Cardiac muscle cell (in vitro differentiated cells and primary cell): ENCODE measurements at regions not wholly inside any gene's neighbourhood (a gene's known extent, or its start where the extent isn't known, plus 50 kb on each side); places are given as distances from the start of the nearest gene placed in this dataset.

Experiments
- DNase-seq, 2 donors: peaks; one replicate each; pipeline versions ENCODE4 v3.0.0 to v3.0.0-alpha.2; 2010 to 2017; ENCODE audit warnings: low read depth in 1 of 2, low spot score in 1 of 2
- H3K27ac ChIP-seq: fragments of 200-600 bp; sonication (generic); 2 replicates; pipeline ENCODE4 v1.5.1; 2016
- H3K27me3 ChIP-seq: fragments of 200-600 bp; sonication (generic); 2 replicates; pipeline ENCODE4 v1.6.0; 2016; ENCODE audit warnings: control low read depth
- H3K36me3 ChIP-seq: fragments of 200-600 bp; sonication (generic); 2 replicates; pipeline ENCODE4 v1.5.1; 2016; ENCODE audit warnings: control low read depth
- H3K4me1 ChIP-seq: fragments of 200-600 bp; sonication (generic); 2 replicates; pipeline ENCODE4 v1.8.1; 2017; ENCODE audit warnings: low read depth, mild to moderate bottlenecking, mixed run types
- H3K4me3 ChIP-seq: fragments of 200-600 bp; sonication (generic); 2 replicates; pipeline ENCODE4 v1.5.1; 2016; ENCODE audit warnings: mild to moderate bottlenecking
- H3K9me3 ChIP-seq: fragments of 200-600 bp; sonication (generic); 2 replicates; pipeline ENCODE4 v1.5.1; 2017; ENCODE audit warnings: low read depth, mild to moderate bottlenecking, control low read depth
- TF ChIP-seq, protein P1 (sequence below): IDR thresholded peaks from 2 replicates; pipeline ENCODE4 v1.5.1; 2012; ENCODE audit warnings: low read depth, mild to moderate bottlenecking, low read length

DNA sequence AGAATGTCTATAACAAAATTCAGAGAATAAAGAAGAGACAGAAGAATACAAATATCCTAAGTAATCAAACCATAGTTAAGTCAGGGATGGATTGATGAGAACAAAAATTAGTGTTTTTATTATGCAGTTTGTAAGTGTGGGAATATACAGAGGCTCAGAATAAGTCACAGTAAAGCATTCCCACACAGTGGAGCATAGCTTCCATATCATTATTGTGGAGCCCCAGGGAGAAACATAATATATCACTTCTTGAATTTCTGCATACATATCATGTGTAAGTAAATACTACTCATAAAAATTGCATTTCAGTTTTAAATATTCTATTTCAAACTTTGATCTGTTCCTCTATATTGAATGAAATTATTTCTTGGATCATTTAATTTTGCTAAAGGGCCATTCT, 790.4 kb downstream of the PLA2G4A start:
- no peak for DNase-seq
- Histone ChIP-seq H3K27ac (no peak overlapping the region), H3K9me3 (no peaks in the 10 kb centered on the region), H3K4me3 (no peak overlapping the region), H3K27me3 (no peaks in the 10 kb centered on the region), H3K36me3 (no peaks in the 10 kb centered on the region), H3K4me1 (no peaks in the 10 kb centered on the region)
- TF ChIP-seq, protein P1, sequence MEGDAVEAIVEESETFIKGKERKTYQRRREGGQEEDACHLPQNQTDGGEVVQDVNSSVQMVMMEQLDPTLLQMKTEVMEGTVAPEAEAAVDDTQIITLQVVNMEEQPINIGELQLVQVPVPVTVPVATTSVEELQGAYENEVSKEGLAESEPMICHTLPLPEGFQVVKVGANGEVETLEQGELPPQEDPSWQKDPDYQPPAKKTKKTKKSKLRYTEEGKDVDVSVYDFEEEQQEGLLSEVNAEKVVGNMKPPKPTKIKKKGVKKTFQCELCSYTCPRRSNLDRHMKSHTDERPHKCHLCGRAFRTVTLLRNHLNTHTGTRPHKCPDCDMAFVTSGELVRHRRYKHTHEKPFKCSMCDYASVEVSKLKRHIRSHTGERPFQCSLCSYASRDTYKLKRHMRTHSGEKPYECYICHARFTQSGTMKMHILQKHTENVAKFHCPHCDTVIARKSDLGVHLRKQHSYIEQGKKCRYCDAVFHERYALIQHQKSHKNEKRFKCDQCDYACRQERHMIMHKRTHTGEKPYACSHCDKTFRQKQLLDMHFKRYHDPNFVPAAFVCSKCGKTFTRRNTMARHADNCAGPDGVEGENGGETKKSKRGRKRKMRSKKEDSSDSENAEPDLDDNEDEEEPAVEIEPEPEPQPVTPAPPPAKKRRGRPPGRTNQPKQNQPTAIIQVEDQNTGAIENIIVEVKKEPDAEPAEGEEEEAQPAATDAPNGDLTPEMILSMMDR: no peak

DNA sequence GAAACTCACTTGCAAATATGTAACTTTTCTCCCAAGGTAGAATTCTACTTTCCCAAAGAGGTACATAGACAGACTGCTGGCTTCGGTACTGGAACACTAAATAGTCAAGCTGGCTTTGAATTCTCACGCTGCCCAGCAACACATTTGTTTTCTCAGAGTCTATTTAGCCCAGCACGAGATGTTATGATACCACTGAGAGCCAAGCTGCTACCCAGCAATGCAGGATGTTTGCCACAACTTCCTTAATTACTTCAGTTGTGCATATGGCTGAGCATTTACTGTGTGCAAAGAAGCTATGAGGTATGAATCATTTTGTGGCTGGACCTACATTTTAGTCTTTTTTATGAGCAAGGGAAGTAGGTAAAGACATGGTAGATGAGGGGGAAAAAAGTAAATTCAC, 793.2 kb downstream of the PLA2G4A start:
- DNase-seq: peak in 1 of 2 donors; percentile 3
- Histone ChIP-seq H3K4me3 (no peak overlapping the region), H3K27me3 (no peaks in the 10 kb centered on the region), H3K27ac (no peak overlapping the region), H3K9me3 (no peaks in the 10 kb centered on the region), H3K4me1 (no peaks in the 10 kb centered on the region), H3K36me3 (no peaks in the 10 kb centered on the region)
- TF ChIP-seq, protein P1: no peak

DNA sequence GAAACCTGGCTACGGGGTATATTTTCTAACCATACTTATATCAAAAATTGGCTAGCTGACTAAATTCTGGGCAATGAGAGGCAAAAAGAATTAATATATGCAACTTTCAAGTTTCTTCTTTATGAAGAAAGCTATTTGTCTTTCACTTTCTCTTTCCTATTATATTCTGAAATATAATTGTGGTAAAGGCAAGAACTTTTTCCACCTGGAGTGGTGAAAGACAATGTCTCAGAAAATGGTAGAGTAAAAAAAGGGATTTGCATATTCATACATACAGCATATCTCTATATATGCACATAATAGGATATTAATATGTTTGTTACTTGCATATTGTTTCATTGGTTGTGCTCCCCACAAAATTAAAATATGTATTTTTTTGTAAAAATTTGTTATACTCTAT, 793.8 kb downstream of the PLA2G4A start:
- Histone ChIP-seq H3K4me1 (no peaks in the 10 kb centered on the region), H3K36me3 (no peaks in the 10 kb centered on the region), H3K4me3 (no peak overlapping the region), H3K27ac (no peak overlapping the region), H3K9me3 (no peaks in the 10 kb centered on the region), H3K27me3 (no peaks in the 10 kb centered on the region)
- TF ChIP-seq, protein P1: no peak
- DNase-seq: no peak

DNA sequence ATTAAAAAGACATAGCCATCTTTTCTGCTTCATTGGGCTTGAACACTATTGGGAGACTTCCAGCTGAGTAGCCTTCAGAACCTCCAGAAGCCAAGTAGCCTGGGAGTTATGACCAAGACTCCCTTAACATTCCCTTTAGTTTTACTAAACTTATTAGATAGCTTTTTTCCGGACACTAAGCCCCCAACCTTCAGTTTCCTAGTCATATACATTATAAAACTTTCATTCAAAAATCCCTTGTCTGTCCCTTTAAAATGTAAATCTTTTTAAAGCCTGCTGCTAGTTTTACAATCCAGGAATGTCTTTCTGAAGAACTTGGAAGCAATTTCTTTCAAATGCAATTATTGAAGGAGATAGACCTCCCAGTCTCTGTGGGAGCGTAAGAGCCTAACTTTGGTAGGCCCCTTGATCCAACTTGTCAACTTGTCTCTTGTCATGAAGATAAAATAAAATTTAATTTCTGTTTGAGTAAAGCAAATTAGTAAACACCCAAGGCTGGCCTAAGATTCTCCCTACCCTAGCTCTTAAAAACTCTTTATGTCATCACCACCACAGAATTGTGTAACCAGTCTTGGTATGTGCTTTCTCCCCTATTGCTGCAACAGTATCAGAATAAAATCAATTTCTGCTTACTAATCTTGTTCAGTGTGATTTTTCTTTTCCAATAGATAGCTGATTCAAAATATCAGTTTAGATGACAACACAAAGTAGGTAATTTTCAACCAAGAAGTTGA, 796.2 kb downstream of the PLA2G4A start:
- no peak overlapping the region for H3K27ac ChIP-seq
- peak in 1 of 2 donors; percentile 53 for DNase-seq
- H3K4me3 ChIP-seq: no peak overlapping the region
- TF ChIP-seq, protein P1: no peak
- H3K36me3 ChIP-seq: no peaks in the 10 kb centered on the region
- H3K27me3 ChIP-seq: no peaks in the 10 kb centered on the region
- no peaks in the 10 kb centered on the region for H3K4me1 ChIP-seq
- no peaks in the 10 kb centered on the region for H3K9me3 ChIP-seq

DNA sequence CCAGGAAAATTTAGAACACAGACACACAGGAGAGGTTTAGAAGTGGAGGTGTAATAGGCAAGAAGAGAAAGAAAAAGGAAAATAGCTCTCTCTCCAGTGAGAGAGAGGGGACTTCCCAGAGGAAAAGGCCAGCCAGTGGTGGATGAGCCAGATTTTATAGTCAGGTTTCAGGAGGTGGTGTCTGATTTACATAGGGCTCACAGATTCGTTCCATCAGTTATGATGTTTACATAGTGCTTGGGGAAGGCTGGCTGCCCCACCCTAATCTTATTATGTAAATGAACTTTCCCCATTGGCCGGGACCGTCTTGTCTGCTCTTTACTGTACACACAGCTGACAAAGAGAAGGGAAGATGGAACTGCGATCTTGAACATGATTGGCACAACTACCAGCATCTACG, 797.3 kb downstream of the PLA2G4A start:
- Histone ChIP-seq H3K27ac (no peak overlapping the region), H3K36me3 (no peaks in the 10 kb centered on the region), H3K4me1 (no peaks in the 10 kb centered on the region), H3K9me3 (no peaks in the 10 kb centered on the region), H3K27me3 (no peaks in the 10 kb centered on the region), H3K4me3 (no peak overlapping the region)
- no peak for DNase-seq
- TF ChIP-seq, protein P1: no peak
